K562 (cell line): ENCODE measurements at regions not wholly inside any gene's neighbourhood (a gene's known extent, or its start where the extent isn't known, plus 50 kb on each side); places are given as distances from the start of the nearest gene placed in this dataset.

ENCODE experiments used
- ATAC-seq: fragments of 200-7000 bp; cut with Tn5 transposase; 3 replicates; pipeline ENCODE4 v1.9.1; 2020; ENCODE audit warnings: moderate library complexity
- BruUV-seq: library from RNA; stranded (reverse); fragments of 400-500 nt; replicated peaks from 2 replicates; lab custom pipeline; 2021; lab: Mats Ljungman, UMichigan
- CTCF ChIA-PET: fragments of 300-600 bp; formaldehyde crosslinking; extraction: SDS; loops from one replicate; lab custom pipeline; 2021; ENCODE audit warnings: low intra/inter-chr PET ratio; lab: Yijun Ruan, JAX
- POLR2A ChIA-PET: fragments of 300-600, 350-650 bp; sonication (Branson Sonifier 250); formaldehyde crosslinking; extraction: SDS; loops from one replicate; lab custom pipeline; 2021; ENCODE audit warnings: antibody characterized with exemption, inconsistent platforms; lab: Yijun Ruan, JAX
- DNase-seq, 4 experiments: peaks; one replicate each; pipeline versions ENCODE4 v3.0.0 to v3.0.0-alpha.2; 2011 to 2018; ENCODE audit warnings: low spot score in 3 of 4, mixed read lengths in 3 of 4; ENCODE audit errors: extremely low read depth in 1 of 4
- FAIRE-seq: peaks from 2 replicates; lab custom pipeline; 2011; peaks lifted over from hg19 to GRCh38; lab: Jason Lieb, UNC
- H2AFZ ChIP-seq: 2 replicates; pipeline ENCODE4 v1.6.0; 2011; ENCODE audit warnings: low read depth, low read length, control low read depth, inconsistent platforms
- H3K27ac ChIP-seq: fragments of 200-600 bp; 3 replicates; pipeline ENCODE4 v1.8.0; 2011; ENCODE audit warnings: low read depth, mild to moderate bottlenecking, control low read depth, inconsistent platforms, low read length, moderate library complexity, mixed read lengths; ENCODE audit errors: extremely low read depth
- H3K27me3 ChIP-seq, 2 experiments: fragments of 300-600 bp in 1 of 2; 2 replicates in 1 of 2; 3 replicates in 1 of 2; pipeline versions ENCODE4 v1.6.0 to v1.8.0; 2011; ENCODE audit warnings: inconsistent platforms in 2 of 2, low read length in 2 of 2, mild to moderate bottlenecking in 1 of 2, mixed read lengths in 1 of 2, moderate library complexity in 1 of 2; ENCODE audit not compliant: control insufficient read depth in 2 of 2, insufficient read depth in 2 of 2
- H3K36me3 ChIP-seq: fragments of 300-600 bp; 3 replicates; pipeline ENCODE4 v1.8.0; 2011; ENCODE audit warnings: mild to moderate bottlenecking, low read length, inconsistent platforms; ENCODE audit not compliant: control insufficient read depth, insufficient read depth
- H3K4me1 ChIP-seq, 2 experiments: fragments of 200-600 bp in 1 of 2; replicated peaks in 1 of 2; 2 replicates in 1 of 2; 3 replicates in 1 of 2; pipeline versions ENCODE4 v1.5.1 to v1.8.0; 2011; ENCODE audit warnings: inconsistent platforms in 2 of 2, low read length in 2 of 2, mild to moderate bottlenecking in 1 of 2, mixed read lengths in 1 of 2, moderate library complexity in 1 of 2; ENCODE audit not compliant: control insufficient read depth in 2 of 2, insufficient read depth in 2 of 2
- H3K4me2 ChIP-seq: 2 replicates; pipeline ENCODE4 v1.6.1; 2011; ENCODE audit warnings: low read length, control low read depth, inconsistent platforms, mixed read lengths; ENCODE audit not compliant: insufficient read depth
- H3K4me3 ChIP-seq: fragments of 200-600 bp; sonication (generic), shearing (Covaris generic); 2 replicates; pipeline ENCODE4 v1.5.1; 2016; ENCODE audit warnings: control low read depth, inconsistent platforms
- H3K79me2 ChIP-seq: fragments of 200-600 bp; 3 replicates; pipeline ENCODE4 v1.8.0; 2011; ENCODE audit warnings: low read length, inconsistent platforms; ENCODE audit not compliant: control insufficient read depth, insufficient read depth
- H3K9ac ChIP-seq, 2 experiments: 2 replicates each; pipeline versions ENCODE4 v1.6.0 to v1.6.1; 2011; ENCODE audit warnings: low read depth in 2 of 2, low read length in 2 of 2, control low read depth in 1 of 2, inconsistent platforms in 1 of 2, mild to moderate bottlenecking in 1 of 2, mixed read lengths in 1 of 2; ENCODE audit not compliant: insufficient read depth in 1 of 2
- H3K9me1 ChIP-seq: one replicate; pipeline ENCODE4 v1.6.0; 2011; ENCODE audit warnings: inconsistent platforms, mild to moderate bottlenecking, low read length, moderate library complexity; ENCODE audit not compliant: control insufficient read depth, insufficient read depth
- H3K9me3 ChIP-seq: replicated peaks from 2 replicates; pipeline ENCODE4 v1.5.1; 2011; ENCODE audit warnings: low read depth, low read length, inconsistent platforms; ENCODE audit not compliant: control insufficient read depth, insufficient read depth
- H4K20me1 ChIP-seq: replicated peaks from 2 replicates; pipeline ENCODE4 v1.6.1; 2011; ENCODE audit warnings: low read length, inconsistent platforms, mixed read lengths; ENCODE audit not compliant: control insufficient read depth, insufficient read depth
- CHD2 ChIP-seq: IDR thresholded peaks from 2 replicates; pipeline ENCODE4 v1.6.1; 2011; ENCODE audit warnings: low read depth, low read length
- IFI16 ChIP-seq: fragments of 250-450 bp; sonication (Bioruptor Pico); IDR thresholded peaks from 2 replicates; pipeline ENCODE4 v2.1.2; 2022; ENCODE audit warnings: mild to moderate bottlenecking, inconsistent platforms
- L3MBTL2 ChIP-seq: fragments of 450-650 bp; IDR thresholded peaks from 2 replicates; pipeline ENCODE4 v1.6.1; 2016; ENCODE audit warnings: mild to moderate bottlenecking, moderate library complexity
- ZBTB11 ChIP-seq, 3 experiments: fragments of 200-800 bp in 1 of 3; fragments of 250-450 bp in 1 of 3; fragments of 450-650 bp in 1 of 3; sonication (Bioruptor Pico) in 1 of 3; sonication (Bioruptor generic) in 1 of 3; formaldehyde crosslinking in 1 of 3; IDR thresholded peaks; 2 replicates each; pipeline versions ENCODE4 v1.6.1 to v1.8.0; 2016 to 2022; ENCODE audit warnings: mild to moderate bottlenecking in 2 of 3, missing genetic modification characterization in 2 of 3, missing compliant biosample characterization in 1 of 3, moderate library complexity in 1 of 3
- ZBTB40 ChIP-seq, 2 experiments: fragments of 450-650 bp in 1 of 2; sonication (generic) in 1 of 2; formaldehyde crosslinking in 1 of 2; IDR thresholded peaks; 2 replicates each; pipeline versions ENCODE4 v1.7.1 to v1.9.0; 2016 to 2022; ENCODE audit warnings: inconsistent platforms in 1 of 2, mild to moderate bottlenecking in 1 of 2, missing genetic modification reagents in 1 of 2
- ZBTB7A ChIP-seq: IDR thresholded peaks from 2 replicates; pipeline ENCODE4 v1.6.1; 2011; ENCODE audit warnings: low read depth, mild to moderate bottlenecking, low read length, moderate library complexity, borderline replicate concordance; ENCODE audit not compliant: control insufficient read depth
- ZNF174 ChIP-seq: fragments of 250-450 bp; sonication (Bioruptor Pico); IDR thresholded peaks from 2 replicates; pipeline ENCODE4 v1.4.0; 2020; ENCODE audit warnings: mild to moderate bottlenecking
- ZNF175 ChIP-seq: fragments of 200-800 bp; sonication (Bioruptor generic); IDR thresholded peaks from 2 replicates; pipeline ENCODE4 v1.6.1; 2016; ENCODE audit warnings: low read depth, mild to moderate bottlenecking, missing genetic modification characterization, missing compliant biosample characterization
- ZNF766 ChIP-seq: fragments of 200-800 bp; sonication (Bioruptor generic); conservative IDR thresholded peaks from 2 replicates; pipeline ENCODE4 v1.6.1; 2016; ENCODE audit warnings: missing genetic modification characterization, missing compliant biosample characterization
- WGBS: fragments of 100-300 bp; shearing (Covaris generic); methylation state at CpG from one replicate; pipeline ENCODE4 v1.1.6; 2016; ENCODE audit warnings: low coverage, mixed read lengths; ENCODE audit not compliant: insufficient coverage; ENCODE audit errors: missing lambda C conversion rate; 5-methylcytosine and 5-hydroxymethylcytosine counted together
- in situ Hi-C: fragments of 300-500 bp; cut with MboI; formaldehyde crosslinking; loops from 4 replicates; pipeline ENCODE4 v1.15.0; 2018; ENCODE audit warnings: inconsistent platforms, mixed read lengths
- intact Hi-C: fragments of 100-400 bp; cut with micrococcal nuclease; formaldehyde crosslinking; loops from 2 replicates; pipeline ENCODE4 v1.14.2; 2022

GRCh38 chr3:10680796-10681195, 135.2 kb upstream of the SLC6A11 start:
- Histone ChIP-seq H3K9ac (no peak overlapping the region), H2AFZ (peak overlapping the region; percentile 53; the same call in 1 of the 2 replicates), H3K27me3 (peaks cover 0 to 4% of the 10 kb centered on the region in 2 experiments; a peak in 1 of 5 replicates), H3K4me3 (no peak overlapping the region), H3K4me1 (no peaks in the 10 kb centered on the region), H4K20me1 (no peaks in the 10 kb centered on the region; the same call in 1 of the 2 replicates), H3K4me2 (no peak overlapping the region), H3K36me3 (no peaks in the 10 kb centered on the region), H3K9me1 (no peaks in the 10 kb centered on the region), H3K9me3 (no peaks in the 10 kb centered on the region), H3K27ac (no peak overlapping the region), H3K79me2 (no peaks in the 10 kb centered on the region)
- BruUV-seq = no TSS peak
- CTCF ChIA-PET = no interaction called here
- ATAC-seq = peak; percentile 73
- FAIRE-seq = no peak
- TF ChIP-seq CHD2 (peak; percentile 87), ZNF766 (0 out of 2 replicates have a peak, but pooled peaks have one; percentile 36), ZBTB7A (no peak), ZBTB40 (IDR thresholded peaks at IDR 0.05) (peak; percentile 31; the same call in 1 of the 2 replicates), ZBTB40 (CRISPR knock-in tag; IDR thresholded peaks at IDR 0.05) (no peak), ZNF174 (CRISPR knock-in tag) (no peak), L3MBTL2 (peak; percentile 46; the same call in 1 of the 2 replicates), ZNF175 (CRISPR knock-in tag) (no peak), ZBTB11 (CRISPR knock-in tag; IDR thresholded peaks at IDR 0.05) (peak in 1 of 3 experiments; percentile 69; a peak in 2 of 6 replicates), IFI16 (CRISPR knock-in tag) (no peak)
- peak in 1 of 4 experiments; percentile 12 for DNase-seq
- intact Hi-C loops = no loop called here
- WGBS = 1% methylated on average over 7 of the region's 7 CpGs
- in situ Hi-C loops = no loop called here
- POLR2A ChIA-PET = interaction anchor here (0.6 to 1.4 kb wide), 2 partner anchors 13 to 330 kb away, joined by 4 read pairs; no protein-coding TSS in a partner anchor
